ENCODE measurements at regions not wholly inside any gene's neighbourhood (a gene's known extent, or its start where the extent isn't known, plus 50 kb on each side); places are given as distances from the start of the nearest gene placed in this dataset.
A peak's percentile ranks its signal among the peaks of the same experiment; 100 is the strongest.

GRCh38 chr10:58956926-58957325 is 219.5 kb upstream of the PHYHIPL start:
- Histone ChIP-seq H3K9me3 (ENCODE audit: control insufficient read depth, insufficient read depth, low read length) (no peaks in the 10 kb centered on the region), H3K27me3 (ENCODE audit: control insufficient read depth, insufficient read depth, low read length) (peaks cover under 1% of the 10 kb centered on the region), H3K9ac (ENCODE audit: low read depth, low read length) (no peak overlapping the region), H3K4me3 (ENCODE audit: low read depth, low read length) (no peak overlapping the region), H3K36me3 (ENCODE audit: control insufficient read depth, insufficient read depth, low read length) (no peaks in the 10 kb centered on the region), H3K4me1 (ENCODE audit: control insufficient read depth, insufficient read depth, low read length) (no peaks in the 10 kb centered on the region)

GRCh38 chr10:58957517-58957916 is 218.9 kb upstream of the PHYHIPL start:
- Histone ChIP-seq H3K36me3 (ENCODE audit: control insufficient read depth, insufficient read depth, low read length) (no peaks in the 10 kb centered on the region), H3K27me3 (ENCODE audit: control insufficient read depth, insufficient read depth, low read length) (peaks cover 7% of the 10 kb centered on the region), H3K9ac (ENCODE audit: low read depth, low read length) (no peak overlapping the region), H3K4me3 (ENCODE audit: low read depth, low read length) (no peak overlapping the region), H3K4me1 (ENCODE audit: control insufficient read depth, insufficient read depth, low read length) (no peaks in the 10 kb centered on the region), H3K9me3 (ENCODE audit: control insufficient read depth, insufficient read depth, low read length) (no peaks in the 10 kb centered on the region)

GRCh38 chr10:58963101-58963534 is 213.3 kb upstream of the PHYHIPL start:
- Histone ChIP-seq H3K4me3 (ENCODE audit: low read depth, low read length) (no peak overlapping the region), H3K36me3 (ENCODE audit: control insufficient read depth, insufficient read depth, low read length) (no peaks in the 10 kb centered on the region), H3K27me3 (ENCODE audit: control insufficient read depth, insufficient read depth, low read length) (peaks cover 33% of the 10 kb centered on the region), H3K9ac (ENCODE audit: low read depth, low read length) (no peak overlapping the region), H3K4me1 (ENCODE audit: control insufficient read depth, insufficient read depth, low read length) (peaks cover 6% of the 10 kb centered on the region), H3K9me3 (ENCODE audit: control insufficient read depth, insufficient read depth, low read length) (no peaks in the 10 kb centered on the region)

- H3K4me3 ChIP-seq (ENCODE audit: low read depth, low read length) = no peak overlapping the region
- no peaks in the 10 kb centered on the region for H3K9me3 ChIP-seq (ENCODE audit: control insufficient read depth, insufficient read depth, low read length)
- peaks cover 6% of the 10 kb centered on the region for H3K4me1 ChIP-seq (ENCODE audit: control insufficient read depth, insufficient read depth, low read length)
- H3K9ac ChIP-seq (ENCODE audit: low read depth, low read length) = no peak overlapping the region
- peaks cover 38% of the 10 kb centered on the region for H3K27me3 ChIP-seq (ENCODE audit: control insufficient read depth, insufficient read depth, low read length)
- no peaks in the 10 kb centered on the region for H3K36me3 ChIP-seq (ENCODE audit: control insufficient read depth, insufficient read depth, low read length)
Observed at GRCh38 chr10:58963723-58964124, 212.7 kb upstream of the PHYHIPL start.

GRCh38 chr10:58965855-58966254 is 210.6 kb upstream of the PHYHIPL start:
- H3K27me3 ChIP-seq (ENCODE audit: control insufficient read depth, insufficient read depth, low read length) = peaks cover 43% of the 10 kb centered on the region

GRCh38 chr10:58967551-58968388 is 208.7 kb upstream of the PHYHIPL start:
- peak overlapping the region; percentile 42 for H3K4me3 ChIP-seq (ENCODE audit: low read depth, low read length)

More at GRCh38 chr10:58965855-58966254, 210.6 kb upstream of the PHYHIPL start:
- no peak overlapping the region for H3K4me3 ChIP-seq (ENCODE audit: low read depth, low read length)
- H3K9ac ChIP-seq (ENCODE audit: low read depth, low read length) = no peak overlapping the region
- peaks cover 6% of the 10 kb centered on the region for H3K4me1 ChIP-seq (ENCODE audit: control insufficient read depth, insufficient read depth, low read length)
- no peaks in the 10 kb centered on the region for H3K36me3 ChIP-seq (ENCODE audit: control insufficient read depth, insufficient read depth, low read length)
- H3K9me3 ChIP-seq (ENCODE audit: control insufficient read depth, insufficient read depth, low read length) = no peaks in the 10 kb centered on the region

GRCh38 chr10:58968389-58968755 is 208.1 kb upstream of the PHYHIPL start:
- peaks cover 33% of the 10 kb centered on the region for H3K27me3 ChIP-seq (ENCODE audit: control insufficient read depth, insufficient read depth, low read length)
- H3K9ac ChIP-seq (ENCODE audit: low read depth, low read length) = no peak overlapping the region
- H3K36me3 ChIP-seq (ENCODE audit: control insufficient read depth, insufficient read depth, low read length) = no peaks in the 10 kb centered on the region
- no peak overlapping the region for H3K4me3 ChIP-seq (ENCODE audit: low read depth, low read length)
- H3K9me3 ChIP-seq (ENCODE audit: control insufficient read depth, insufficient read depth, low read length) = no peaks in the 10 kb centered on the region
- H3K4me1 ChIP-seq (ENCODE audit: control insufficient read depth, insufficient read depth, low read length) = peaks cover 6% of the 10 kb centered on the region

More at GRCh38 chr10:58967551-58968388, 208.7 kb upstream of the PHYHIPL start:
- Histone ChIP-seq H3K27me3 (ENCODE audit: control insufficient read depth, insufficient read depth, low read length) (peaks cover 34% of the 10 kb centered on the region), H3K9me3 (ENCODE audit: control insufficient read depth, insufficient read depth, low read length) (no peaks in the 10 kb centered on the region), H3K9ac (ENCODE audit: low read depth, low read length) (no peak overlapping the region), H3K4me1 (ENCODE audit: control insufficient read depth, insufficient read depth, low read length) (peaks cover 6% of the 10 kb centered on the region), H3K36me3 (ENCODE audit: control insufficient read depth, insufficient read depth, low read length) (no peaks in the 10 kb centered on the region)

GRCh38 chr10:58969576-58969975 is 206.9 kb upstream of the PHYHIPL start:
- Histone ChIP-seq H3K9ac (ENCODE audit: low read depth, low read length) (no peak overlapping the region), H3K27me3 (ENCODE audit: control insufficient read depth, insufficient read depth, low read length) (peaks cover 31% of the 10 kb centered on the region), H3K4me1 (ENCODE audit: control insufficient read depth, insufficient read depth, low read length) (no peaks in the 10 kb centered on the region), H3K36me3 (ENCODE audit: control insufficient read depth, insufficient read depth, low read length) (no peaks in the 10 kb centered on the region), H3K4me3 (ENCODE audit: low read depth, low read length) (no peak overlapping the region), H3K9me3 (ENCODE audit: control insufficient read depth, insufficient read depth, low read length) (no peaks in the 10 kb centered on the region)

- H3K4me1 ChIP-seq (ENCODE audit: control insufficient read depth, insufficient read depth, low read length) = no peaks in the 10 kb centered on the region
- no peaks in the 10 kb centered on the region for H3K9me3 ChIP-seq (ENCODE audit: control insufficient read depth, insufficient read depth, low read length)
- no peak overlapping the region for H3K4me3 ChIP-seq (ENCODE audit: low read depth, low read length)
- no peaks in the 10 kb centered on the region for H3K36me3 ChIP-seq (ENCODE audit: control insufficient read depth, insufficient read depth, low read length)
- peaks cover 24% of the 10 kb centered on the region for H3K27me3 ChIP-seq (ENCODE audit: control insufficient read depth, insufficient read depth, low read length)
- H3K9ac ChIP-seq (ENCODE audit: low read depth, low read length) = no peak overlapping the region
Observed at GRCh38 chr10:58970160-58970915, 206.1 kb upstream of the PHYHIPL start.

- no peaks in the 10 kb centered on the region for H3K36me3 ChIP-seq (ENCODE audit: control insufficient read depth, insufficient read depth, low read length)
- no peaks in the 10 kb centered on the region for H3K9me3 ChIP-seq (ENCODE audit: control insufficient read depth, insufficient read depth, low read length)
- peaks cover 15% of the 10 kb centered on the region for H3K27me3 ChIP-seq (ENCODE audit: control insufficient read depth, insufficient read depth, low read length)
- no peaks in the 10 kb centered on the region for H3K4me1 ChIP-seq (ENCODE audit: control insufficient read depth, insufficient read depth, low read length)
- no peak overlapping the region for H3K9ac ChIP-seq (ENCODE audit: low read depth, low read length)
- no peak overlapping the region for H3K4me3 ChIP-seq (ENCODE audit: low read depth, low read length)
Observed at GRCh38 chr10:58971211-58971610, 205.2 kb upstream of the PHYHIPL start.

- H3K9ac ChIP-seq (ENCODE audit: low read depth, low read length) = no peak overlapping the region
- no peaks in the 10 kb centered on the region for H3K4me1 ChIP-seq (ENCODE audit: control insufficient read depth, insufficient read depth, low read length)
- peaks cover 11% of the 10 kb centered on the region for H3K27me3 ChIP-seq (ENCODE audit: control insufficient read depth, insufficient read depth, low read length)
- H3K4me3 ChIP-seq (ENCODE audit: low read depth, low read length) = no peak overlapping the region
- H3K9me3 ChIP-seq (ENCODE audit: control insufficient read depth, insufficient read depth, low read length) = no peaks in the 10 kb centered on the region
- H3K36me3 ChIP-seq (ENCODE audit: control insufficient read depth, insufficient read depth, low read length) = no peaks in the 10 kb centered on the region
Observed at GRCh38 chr10:58971796-58972491, 204.5 kb upstream of the PHYHIPL start.
